DOHH2 (cell line): ENCODE measurements at regions not wholly inside any gene's neighbourhood (a gene's known extent, or its start where the extent isn't known, plus 50 kb on each side); places are given as distances from the start of the nearest gene placed in this dataset.

Source experiments
- H3F3A ChIP-seq: fragments of 200-600 bp; sonication (generic), shearing (Covaris generic); 2 replicates; pipeline ENCODE4 v1.6.0; 2016; ENCODE audit warnings: antibody characterized with exemption, mild to moderate bottlenecking; ENCODE audit not compliant: control insufficient read depth, insufficient read depth
- H3K27ac ChIP-seq: fragments of 200-600 bp; sonication (generic); 2 replicates; pipeline ENCODE4 v1.5.1; 2014; ENCODE audit warnings: low read depth, mild to moderate bottlenecking, low read length, moderate library complexity
- H3K27me3 ChIP-seq: fragments of 200-600 bp; sonication (generic); 2 replicates; pipeline ENCODE4 v1.6.1; 2014; ENCODE audit warnings: mild to moderate bottlenecking, low read length, mixed read lengths; ENCODE audit not compliant: control insufficient read depth
- H3K36me3 ChIP-seq: fragments of 200-600 bp; sonication (generic); 2 replicates; pipeline ENCODE4 v1.6.1; 2014; ENCODE audit warnings: mild to moderate bottlenecking, low read length, moderate library complexity, mixed read lengths; ENCODE audit not compliant: control insufficient read depth
- H3K4me1 ChIP-seq: fragments of 200-600 bp; sonication (generic); 2 replicates; pipeline ENCODE4 v1.6.1; 2014; ENCODE audit warnings: mild to moderate bottlenecking, low read length, mixed read lengths; ENCODE audit not compliant: control insufficient read depth
- H3K4me2 ChIP-seq: fragments of 200-600 bp; sonication (generic); 2 replicates; pipeline ENCODE4 v1.6.0; 2014; ENCODE audit warnings: mild to moderate bottlenecking, low read length, moderate library complexity
- H3K4me3 ChIP-seq: fragments of 200-600 bp; sonication (generic); 2 replicates; pipeline ENCODE4 v1.5.1; 2014; ENCODE audit warnings: mild to moderate bottlenecking, low read length, mixed read lengths
- H3K79me2 ChIP-seq: fragments of 200-600 bp; sonication (generic); 2 replicates; pipeline ENCODE4 v1.6.1; 2014; ENCODE audit warnings: mild to moderate bottlenecking, low read length, mixed read lengths; ENCODE audit not compliant: control insufficient read depth
- H3K9me2 ChIP-seq: fragments of 200-600 bp; sonication (generic); replicated peaks from 2 replicates; pipeline ENCODE4 v1.6.1; 2014; ENCODE audit warnings: mild to moderate bottlenecking, low read length, mixed read lengths; ENCODE audit not compliant: control insufficient read depth
- H3K9me3 ChIP-seq: fragments of 200-600 bp; sonication (generic); 2 replicates; pipeline ENCODE4 v1.6.1; 2014; ENCODE audit warnings: antibody characterized with exemption, low read length, mixed read lengths; ENCODE audit not compliant: control insufficient read depth, insufficient read depth
- H4K20me1 ChIP-seq: fragments of 200-600 bp; sonication (generic); 2 replicates; pipeline ENCODE4 v1.6.0; 2014; ENCODE audit warnings: low read depth, mild to moderate bottlenecking, antibody characterized with exemption, low read length, moderate library complexity; ENCODE audit not compliant: control insufficient read depth, insufficient read depth
- CTCF ChIP-seq: fragments of 200-600 bp; sonication (generic); IDR thresholded peaks from one replicate; pipeline ENCODE4 v1.5.1; 2014; ENCODE audit warnings: antibody characterized with exemption, mild to moderate bottlenecking, low read depth, low read length; ENCODE audit not compliant: poor library complexity, severe bottlenecking
- EZH2phosphoT487 ChIP-seq: fragments of 200-600 bp; sonication (generic); IDR thresholded peaks from 2 replicates; pipeline ENCODE4 v1.6.1; 2017; ENCODE audit warnings: borderline replicate concordance, mild to moderate bottlenecking, antibody characterized with exemption, low read length, moderate library complexity, mixed read lengths

- Histone ChIP-seq H3K9me3 (no peaks in the 10 kb centered on the region), H3K36me3 (no peaks in the 10 kb centered on the region), H3K9me2 (no peaks in the 10 kb centered on the region), H3K4me2 (no peak overlapping the region), H3K27ac (no peak overlapping the region), H3K27me3 (peaks cover 9% of the 10 kb centered on the region; the same call in 1 of the 2 replicates), H3K4me3 (no peak overlapping the region), H3F3A (no peaks in the 10 kb centered on the region), H4K20me1 (no peaks in the 10 kb centered on the region), H3K79me2 (no peaks in the 10 kb centered on the region), H3K4me1 (no peaks in the 10 kb centered on the region)
- TF ChIP-seq EZH2phosphoT487 (no peak), CTCF (no peak)
Observed at GRCh38 chr3:71994906-71995305, 210.0 kb upstream of the PROK2 start.

- Histone ChIP-seq H3K36me3 (no peaks in the 10 kb centered on the region), H3K9me2 (no peaks in the 10 kb centered on the region), H3K79me2 (no peaks in the 10 kb centered on the region), H3K4me3 (no peak overlapping the region), H3K4me2 (no peak overlapping the region), H3K9me3 (no peaks in the 10 kb centered on the region), H3F3A (no peaks in the 10 kb centered on the region), H3K27ac (no peak overlapping the region), H3K4me1 (no peaks in the 10 kb centered on the region), H4K20me1 (no peaks in the 10 kb centered on the region), H3K27me3 (peaks cover 5% of the 10 kb centered on the region; the same call in 1 of the 2 replicates)
- TF ChIP-seq EZH2phosphoT487 (no peak), CTCF (no peak)
Observed at GRCh38 chr3:71994203-71994602, 209.3 kb upstream of the PROK2 start.

GRCh38 chr3:71991681-71992080 lies 206.7 kb upstream of the PROK2 start:
- no peaks in the 10 kb centered on the region for H3K27me3 ChIP-seq

More at GRCh38 chr3:71991681-71992080, 206.7 kb upstream of the PROK2 start:
- TF ChIP-seq CTCF (no peak), EZH2phosphoT487 (no peak)
- H3F3A ChIP-seq: no peaks in the 10 kb centered on the region
- H4K20me1 ChIP-seq: no peaks in the 10 kb centered on the region
- H3K9me2 ChIP-seq: no peaks in the 10 kb centered on the region
- no peak overlapping the region for H3K4me3 ChIP-seq
- no peaks in the 10 kb centered on the region for H3K79me2 ChIP-seq
- H3K36me3 ChIP-seq: no peaks in the 10 kb centered on the region
- H3K4me1 ChIP-seq: peaks cover 11% of the 10 kb centered on the region
- no peak overlapping the region for H3K27ac ChIP-seq
- H3K9me3 ChIP-seq: no peaks in the 10 kb centered on the region
- H3K4me2 ChIP-seq: no peak overlapping the region
